Body of pancreas (tissue), 4 donors: ENCODE measurements at regions not wholly inside any gene's neighbourhood (a gene's known extent, or its start where the extent isn't known, plus 50 kb on each side); places are given as distances from the start of the nearest gene placed in this dataset.

ENCODE experiments used
- ATAC-seq: fragments of 150-250 bp; one replicate; pipeline ENCODE4 v1.9.1; 2016
- DNase-seq, 4 donors: peaks; one replicate each; pipeline ENCODE4 v3.0.0-alpha.2; 2019
- H3K27ac ChIP-seq, 4 donors: fragments of 200-600 bp; sonication (generic); 1 replicate in 3 of 4; 2 replicates in 1 of 4; pipeline versions ENCODE4 v1.5.1 to v1.6.1; 2016 to 2019; ENCODE audit warnings: mild to moderate bottlenecking in 1 of 4, mixed read lengths in 1 of 4, moderate library complexity in 1 of 4
- H3K27me3 ChIP-seq, 2 donors: fragments of 200-600 bp; sonication (generic); one replicate each; pipeline ENCODE4 v1.6.0; 2016; ENCODE audit warnings: mild to moderate bottlenecking in 1 of 2
- H3K36me3 ChIP-seq, 2 donors: fragments of 200-600 bp; sonication (generic); replicated peaks in 1 of 2; 2 replicates each; pipeline ENCODE4 v1.5.1; 2016; ENCODE audit warnings: low read depth in 2 of 2; ENCODE audit not compliant: insufficient read depth in 1 of 2
- H3K4me1 ChIP-seq: fragments of 200-600 bp; sonication (generic); one replicate; pipeline ENCODE4 v1.6.0; 2016
- H3K4me3 ChIP-seq, 2 donors: fragments of 200-600 bp; sonication (generic); 1 replicate in 1 of 2; 2 replicates in 1 of 2; pipeline ENCODE4 v1.5.1; 2016 to 2019
- H3K9me3 ChIP-seq, 3 donors: fragments of 200-600 bp; sonication (generic); 1 replicate in 2 of 3; 2 replicates in 1 of 3; pipeline ENCODE4 v1.5.1; 2016
- POLR2A ChIP-seq, 3 donors: fragments of 450-650 bp; IDR thresholded peaks; one replicate each; pipeline ENCODE4 v1.6.1; 2016; ENCODE audit warnings: antibody characterized with exemption in 3 of 3, mild to moderate bottlenecking in 2 of 3
- WGBS, 2 donors: methylation state at CpG; one replicate each; pipeline ENCODE4 v1.1.5; 2017; 5-methylcytosine and 5-hydroxymethylcytosine counted together
- intact Hi-C: fragments of 100-400 bp; cut with DNase I; formaldehyde crosslinking; loops from one replicate; pipeline ENCODE4 v1.15.1; 2023
- TF ChIP-seq, protein P1 (sequence below), 7 experiments: fragments of 450-650 bp in 4 of 7; fragments of 200-600 bp in 3 of 7; sonication (generic) in 3 of 7; IDR thresholded peaks; one replicate each; pipeline ENCODE4 v1.5.1; 2016 to 2019; ENCODE audit warnings: antibody characterized with exemption in 7 of 7

DNA sequence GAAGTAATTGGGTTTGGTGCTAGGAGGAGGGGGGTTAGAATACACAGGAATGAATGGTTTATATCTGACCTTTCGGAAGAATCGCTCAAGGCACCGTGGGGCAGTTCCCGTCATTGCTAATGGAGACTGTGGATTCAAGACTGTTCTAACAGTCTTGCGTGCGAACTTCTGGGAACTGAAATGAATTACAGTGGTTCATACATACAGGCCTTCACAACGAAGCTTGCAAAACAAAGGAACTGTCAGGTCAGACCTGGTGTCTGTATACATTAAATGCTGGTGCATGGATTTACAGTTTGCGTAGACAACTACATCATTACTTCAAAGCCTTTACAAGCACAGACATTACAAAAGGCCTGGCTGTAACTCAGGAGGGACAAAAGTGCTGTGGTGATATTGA lies 983.9 kb downstream of the CDH11 start:
- no peak overlapping the region for H3K4me3 ChIP-seq
- no peaks in the 10 kb centered on the region for H3K36me3 ChIP-seq
- no peaks in the 10 kb centered on the region for H3K4me1 ChIP-seq
- no peaks in the 10 kb centered on the region for H3K27me3 ChIP-seq
- no peak for DNase-seq
- ATAC-seq, result no peak
- no peak for TF ChIP-seq POLR2A (IDR thresholded peaks at IDR 0.05)
- TF ChIP-seq, protein P1, sequence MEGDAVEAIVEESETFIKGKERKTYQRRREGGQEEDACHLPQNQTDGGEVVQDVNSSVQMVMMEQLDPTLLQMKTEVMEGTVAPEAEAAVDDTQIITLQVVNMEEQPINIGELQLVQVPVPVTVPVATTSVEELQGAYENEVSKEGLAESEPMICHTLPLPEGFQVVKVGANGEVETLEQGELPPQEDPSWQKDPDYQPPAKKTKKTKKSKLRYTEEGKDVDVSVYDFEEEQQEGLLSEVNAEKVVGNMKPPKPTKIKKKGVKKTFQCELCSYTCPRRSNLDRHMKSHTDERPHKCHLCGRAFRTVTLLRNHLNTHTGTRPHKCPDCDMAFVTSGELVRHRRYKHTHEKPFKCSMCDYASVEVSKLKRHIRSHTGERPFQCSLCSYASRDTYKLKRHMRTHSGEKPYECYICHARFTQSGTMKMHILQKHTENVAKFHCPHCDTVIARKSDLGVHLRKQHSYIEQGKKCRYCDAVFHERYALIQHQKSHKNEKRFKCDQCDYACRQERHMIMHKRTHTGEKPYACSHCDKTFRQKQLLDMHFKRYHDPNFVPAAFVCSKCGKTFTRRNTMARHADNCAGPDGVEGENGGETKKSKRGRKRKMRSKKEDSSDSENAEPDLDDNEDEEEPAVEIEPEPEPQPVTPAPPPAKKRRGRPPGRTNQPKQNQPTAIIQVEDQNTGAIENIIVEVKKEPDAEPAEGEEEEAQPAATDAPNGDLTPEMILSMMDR (IDR thresholded peaks at IDR 0.05), result no peak
- 89% methylated on average over 8 of the region's 8 CpGs for WGBS, 2 donors
- no peaks in the 10 kb centered on the region for H3K9me3 ChIP-seq
- intact Hi-C loops, result no loop called here
- H3K27ac ChIP-seq, result no peak overlapping the region

DNA sequence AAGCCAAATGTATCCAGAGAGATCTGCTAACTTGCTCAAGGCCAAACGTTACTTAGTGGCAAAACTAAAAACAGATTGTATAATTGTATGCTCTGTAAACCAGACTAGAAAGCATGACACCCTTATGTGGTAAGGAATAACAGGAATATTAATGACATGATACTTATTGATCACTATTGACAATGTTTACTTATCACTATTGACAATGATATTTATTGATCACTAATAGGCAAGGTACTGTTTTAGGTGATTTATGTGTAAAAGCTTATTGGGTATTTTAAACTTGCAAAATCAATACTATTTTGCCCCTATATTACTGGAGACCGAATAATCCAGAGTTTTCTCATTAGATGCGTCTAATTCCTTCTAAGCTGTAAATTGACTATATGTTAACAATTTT lies 985.1 kb downstream of the CDH11 start:
- Histone ChIP-seq H3K9me3 (no peaks in the 10 kb centered on the region), H3K4me1 (peaks cover 6% of the 10 kb centered on the region), H3K27ac (no peak overlapping the region), H3K36me3 (no peaks in the 10 kb centered on the region), H3K27me3 (no peaks in the 10 kb centered on the region), H3K4me3 (no peak overlapping the region)
- ATAC-seq, result no peak
- intact Hi-C loops, result no loop called here
- no peak for TF ChIP-seq POLR2A (IDR thresholded peaks at IDR 0.05)
- TF ChIP-seq, protein P1 (IDR thresholded peaks at IDR 0.05), result no peak
- 57 to 63% methylated on average over 3 of the region's 3 CpGs for WGBS, 2 donors
- DNase-seq, result no peak

DNA sequence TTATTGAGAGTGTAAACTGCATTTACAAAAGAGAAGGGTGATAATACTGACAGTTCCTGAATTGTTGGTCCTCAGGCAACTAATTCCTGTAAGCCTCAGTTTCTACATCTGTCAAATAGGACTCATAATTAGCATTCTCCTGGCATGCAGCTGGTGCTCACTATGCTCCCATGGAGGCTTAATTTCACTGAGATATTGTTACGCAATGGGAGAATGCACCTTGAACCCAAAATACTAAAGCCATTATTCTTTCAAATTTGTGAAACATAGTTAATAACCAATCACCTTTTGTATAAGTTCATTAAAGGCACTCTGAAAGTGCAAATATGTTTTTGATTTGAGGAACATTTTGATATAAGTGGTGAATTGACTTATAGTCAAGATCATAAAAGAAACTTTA lies 985.5 kb downstream of the CDH11 start:
- DNase-seq, result no peak
- intact Hi-C loops, result no loop called here
- Histone ChIP-seq H3K27ac (no peak overlapping the region), H3K9me3 (no peaks in the 10 kb centered on the region), H3K36me3 (no peaks in the 10 kb centered on the region), H3K4me1 (peaks cover 6% of the 10 kb centered on the region), H3K4me3 (no peak overlapping the region), H3K27me3 (no peaks in the 10 kb centered on the region)
- TF ChIP-seq, protein P1 (IDR thresholded peaks at IDR 0.05), result no peak
- no peak for TF ChIP-seq POLR2A (IDR thresholded peaks at IDR 0.05)
- ATAC-seq, result no peak
- 90 to 91% methylated on average over 1 of the region's 1 CpG for WGBS, 2 donors

DNA sequence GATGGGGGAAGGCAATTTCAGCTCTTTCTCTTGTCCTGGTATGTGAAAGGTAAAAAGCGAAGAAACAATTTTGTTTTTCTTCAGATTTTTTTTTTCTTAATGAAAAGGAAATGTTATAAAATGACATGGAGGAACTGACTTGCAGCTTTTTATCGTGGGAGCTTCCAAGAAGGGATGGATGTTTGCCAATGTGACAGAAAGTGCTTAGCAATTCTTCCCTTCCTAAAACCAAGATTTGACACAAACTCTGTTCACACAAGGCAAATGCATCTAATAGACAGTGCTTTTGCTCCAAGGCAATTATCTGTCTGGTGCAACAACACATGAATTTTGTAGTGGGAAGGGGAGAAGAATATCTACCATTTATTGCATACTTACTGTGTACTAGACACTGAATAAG lies 988.5 kb downstream of the CDH11 start:
- Histone ChIP-seq H3K27me3 (no peaks in the 10 kb centered on the region), H3K4me3 (no peak overlapping the region), H3K4me1 (peaks cover 6% of the 10 kb centered on the region), H3K27ac (no peak overlapping the region), H3K9me3 (no peaks in the 10 kb centered on the region), H3K36me3 (no peaks in the 10 kb centered on the region)
- no peak for DNase-seq
- TF ChIP-seq, protein P1 (IDR thresholded peaks at IDR 0.05), result no peak
- no peak for TF ChIP-seq POLR2A (IDR thresholded peaks at IDR 0.05)
- intact Hi-C loops, result no loop called here
- 63% methylated on average over 2 of the region's 2 CpGs for WGBS, 2 donors
- no peak for ATAC-seq

DNA sequence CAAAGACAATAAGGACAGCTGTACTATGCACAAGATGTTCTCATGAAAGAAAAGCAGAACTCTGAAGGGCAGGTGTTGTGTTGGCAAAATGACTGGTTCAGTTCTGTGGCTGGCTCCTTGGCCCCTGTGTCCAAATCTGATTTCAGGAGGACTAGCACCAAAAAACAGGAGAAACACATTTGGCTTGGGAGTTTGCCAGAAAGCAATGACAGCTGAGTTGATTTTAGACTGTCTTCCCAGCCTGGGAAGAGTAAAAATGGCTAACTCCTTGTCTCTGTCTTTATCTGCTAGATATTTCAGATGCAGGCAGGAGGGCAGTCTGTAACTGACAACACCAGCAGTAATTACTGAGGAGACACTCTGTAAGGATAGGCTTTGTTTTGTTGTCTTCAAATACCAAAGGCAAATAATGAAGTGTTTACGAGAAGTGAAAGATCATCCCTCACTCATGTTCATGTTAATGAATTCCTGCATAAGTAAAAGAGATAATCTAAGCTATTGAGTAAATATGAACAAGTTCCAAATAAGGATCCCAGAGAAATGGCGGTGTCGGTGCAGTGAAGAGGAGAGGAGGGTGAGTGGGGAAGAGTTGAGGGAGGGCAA lies 989.0 kb downstream of the CDH11 start:
- intact Hi-C loops, result no loop called here
- no peaks in the 10 kb centered on the region for H3K9me3 ChIP-seq
- H3K27me3 ChIP-seq, result no peaks in the 10 kb centered on the region
- DNase-seq, result no peak
- 34 to 51% methylated on average over 3 of the region's 3 CpGs for WGBS, 2 donors
- TF ChIP-seq POLR2A (IDR thresholded peaks at IDR 0.05), result no peak
- TF ChIP-seq, protein P1 (IDR thresholded peaks at IDR 0.05), result no peak
- H3K4me1 ChIP-seq, result peaks cover 6% of the 10 kb centered on the region
- no peak overlapping the region for H3K4me3 ChIP-seq
- H3K36me3 ChIP-seq, result no peaks in the 10 kb centered on the region
- no peak overlapping the region for H3K27ac ChIP-seq
- no peak for ATAC-seq
